H9 (cell line): ENCODE measurements at regions not wholly inside any gene's neighbourhood (a gene's known extent, or its start where the extent isn't known, plus 50 kb on each side); places are given as distances from the start of the nearest gene placed in this dataset.

ENCODE experiments used
- DNase-seq: peaks from one replicate; pipeline ENCODE4 v3.0.0-alpha.2; 2017
- H2AFZ ChIP-seq: one replicate; pipeline ENCODE4 v1.6.1; 2013; ENCODE audit warnings: mild to moderate bottlenecking, low read length, control low read depth, moderate library complexity
- H2AK5ac ChIP-seq: 2 replicates; pipeline ENCODE4 v1.6.1; 2013; ENCODE audit warnings: low read length, control low read depth, mixed read lengths; ENCODE audit not compliant: insufficient read length
- H2BK120ac ChIP-seq: one replicate; pipeline ENCODE4 v1.6.1; 2013; ENCODE audit warnings: low read depth, mild to moderate bottlenecking, low read length, control low read depth, inconsistent platforms; ENCODE audit not compliant: poor library complexity, severe bottlenecking
- H2BK12ac ChIP-seq: 2 replicates; pipeline ENCODE4 v1.6.1; 2013; ENCODE audit warnings: low read length, control low read depth, mixed read lengths, low read depth; ENCODE audit not compliant: insufficient read length
- H2BK15ac ChIP-seq: 2 replicates; pipeline ENCODE4 v1.6.1; 2013; ENCODE audit warnings: low read depth, low read length, control low read depth
- H2BK20ac ChIP-seq: one replicate; pipeline ENCODE4 v1.6.1; 2013; ENCODE audit warnings: low read depth, mild to moderate bottlenecking, low read length, control low read depth, inconsistent platforms; ENCODE audit not compliant: poor library complexity, severe bottlenecking
- H2BK5ac ChIP-seq: 2 replicates; pipeline ENCODE4 v1.6.1; 2013; ENCODE audit warnings: low read length, control low read depth, mixed read lengths; ENCODE audit not compliant: insufficient read length
- H3K14ac ChIP-seq: 2 replicates; pipeline ENCODE4 v1.6.1; 2013; ENCODE audit warnings: low read length, control low read depth; ENCODE audit not compliant: insufficient read depth
- H3K18ac ChIP-seq: 2 replicates; pipeline ENCODE4 v1.6.1; 2013; ENCODE audit warnings: low read depth, mild to moderate bottlenecking, mixed read lengths, low read length, control low read depth; ENCODE audit not compliant: insufficient read length
- H3K23ac ChIP-seq: 2 replicates; pipeline ENCODE4 v1.6.1; 2013; ENCODE audit warnings: low read length, control low read depth, mixed read lengths, low read depth; ENCODE audit not compliant: insufficient read length
- H3K23me2 ChIP-seq: 2 replicates; pipeline ENCODE4 v1.6.1; 2013; ENCODE audit warnings: low read depth, mild to moderate bottlenecking, mixed read lengths, low read length, control low read depth; ENCODE audit not compliant: insufficient read length, poor library complexity, severe bottlenecking
- H3K27ac ChIP-seq: 2 replicates; pipeline ENCODE4 v1.5.1; 2013; ENCODE audit warnings: low read length, control low read depth, mixed read lengths, low read depth; ENCODE audit not compliant: insufficient read length
- H3K27me3 ChIP-seq: 2 replicates; pipeline ENCODE4 v1.6.1; 2013; ENCODE audit warnings: low read length, control low read depth, inconsistent platforms; ENCODE audit not compliant: insufficient read depth
- H3K4ac ChIP-seq: 2 replicates; pipeline ENCODE4 v1.6.1; 2013; ENCODE audit warnings: low read depth, mild to moderate bottlenecking, control low read depth, inconsistent platforms, low read length, moderate library complexity
- H3K4me1 ChIP-seq: 2 replicates; pipeline ENCODE4 v1.6.1; 2013; ENCODE audit warnings: low read length, control low read depth, inconsistent platforms; ENCODE audit not compliant: insufficient read depth
- H3K4me2 ChIP-seq: 2 replicates; pipeline ENCODE4 v1.6.1; 2013; ENCODE audit warnings: low read length, control low read depth, mixed read lengths; ENCODE audit not compliant: insufficient read length, insufficient read depth
- H3K56ac ChIP-seq: 2 replicates; pipeline ENCODE4 v1.6.1; 2013; ENCODE audit warnings: low read depth, mild to moderate bottlenecking, mixed read lengths, low read length, control low read depth; ENCODE audit not compliant: insufficient read length
- H3K79me1 ChIP-seq: 2 replicates; pipeline ENCODE4 v1.6.1; 2013; ENCODE audit warnings: low read depth, mild to moderate bottlenecking, moderate library complexity, low read length, control low read depth, inconsistent platforms; ENCODE audit not compliant: insufficient read depth, poor library complexity, severe bottlenecking
- H3K79me2 ChIP-seq: 2 replicates; pipeline ENCODE4 v1.6.1; 2013; ENCODE audit warnings: low read length, control low read depth, inconsistent platforms; ENCODE audit not compliant: insufficient read depth
- H3K9ac ChIP-seq: 2 replicates; pipeline ENCODE4 v1.6.1; 2013; ENCODE audit warnings: low read length, control low read depth, mixed read lengths; ENCODE audit not compliant: insufficient read length; ENCODE audit errors: extremely low read depth
- H3K9me3 ChIP-seq: one replicate; pipeline ENCODE4 v1.6.1; 2013; ENCODE audit warnings: low read depth, low read length, inconsistent platforms; ENCODE audit not compliant: control insufficient read depth
- H3T11ph ChIP-seq: one replicate; pipeline ENCODE4 v1.6.1; 2013; ENCODE audit warnings: mild to moderate bottlenecking, low read length, control low read depth, inconsistent platforms
- H4K20me1 ChIP-seq: one replicate; pipeline ENCODE4 v1.6.1; 2013; ENCODE audit not compliant: control insufficient read depth, insufficient read length, insufficient read depth
- H4K5ac ChIP-seq: 2 replicates; pipeline ENCODE4 v1.6.1; 2013; ENCODE audit warnings: low read depth, mild to moderate bottlenecking, mixed read lengths, low read length, control low read depth; ENCODE audit not compliant: insufficient read length
- H4K8ac ChIP-seq: replicated peaks from 2 replicates; pipeline ENCODE4 v1.6.1; 2013; ENCODE audit warnings: low read length, control low read depth, mixed read lengths, low read depth; ENCODE audit not compliant: insufficient read length
- H4K91ac ChIP-seq: 2 replicates; pipeline ENCODE4 v1.6.1; 2013; ENCODE audit warnings: low read depth, mild to moderate bottlenecking, moderate library complexity, mixed read lengths, low read length, control low read depth; ENCODE audit not compliant: insufficient read length
- H3K27ac Mint-ChIP-seq, 3 experiments: 2 replicates in 2 of 3; 3 replicates in 1 of 3; pipeline ENCODE4 v1.8.0; 2020 to 2021; ENCODE audit warnings: mixed read lengths in 3 of 3, mild to moderate bottlenecking in 1 of 3, moderate library complexity in 1 of 3
- H3K27me3 Mint-ChIP-seq: 2 replicates; pipeline ENCODE4 v1.8.0; 2021; ENCODE audit warnings: low read depth, mild to moderate bottlenecking, moderate library complexity, mixed read lengths
- H3K36me3 Mint-ChIP-seq, 3 experiments: 2 replicates in 2 of 3; 3 replicates in 1 of 3; pipeline ENCODE4 v1.8.0; 2020 to 2021; ENCODE audit warnings: low read depth in 3 of 3, mixed read lengths in 3 of 3; ENCODE audit not compliant: insufficient read depth in 1 of 3
- H3K4me1 Mint-ChIP-seq, 2 experiments: 2 replicates each; pipeline ENCODE4 v1.8.0; 2020; ENCODE audit warnings: mixed read lengths in 2 of 2
- H3K4me3 Mint-ChIP-seq, 2 experiments: 2 replicates in 1 of 2; 3 replicates in 1 of 2; pipeline ENCODE4 v1.8.0; 2020 to 2021; ENCODE audit warnings: mild to moderate bottlenecking in 2 of 2, mixed read lengths in 2 of 2, moderate library complexity in 1 of 2
- H3K9me3 Mint-ChIP-seq, 2 experiments: 2 replicates in 1 of 2; 3 replicates in 1 of 2; pipeline ENCODE4 v1.8.0; 2020; ENCODE audit warnings: mild to moderate bottlenecking in 2 of 2, mixed read lengths in 2 of 2, moderate library complexity in 1 of 2
- WGBS: extraction: QIAGEN DNeasy Blood & Tissue Kit; methylation state at CpG from one replicate; pipeline ENCODE4 v1.1.7; 2013; ENCODE audit warnings: missing lambda C conversion rate, low lambda C conversion rate, mixed read lengths; ENCODE audit not compliant: insufficient read length; ENCODE audit errors: extremely low coverage; 5-methylcytosine and 5-hydroxymethylcytosine counted together
- TF ChIP-seq, protein P1 (sequence below): fragments of 200-600 bp; sonication (generic); conservative IDR thresholded peaks from 3 replicates; pipeline ENCODE4 v1.8.0; 2021; ENCODE audit warnings: antibody characterized with exemption, mild to moderate bottlenecking

DNA sequence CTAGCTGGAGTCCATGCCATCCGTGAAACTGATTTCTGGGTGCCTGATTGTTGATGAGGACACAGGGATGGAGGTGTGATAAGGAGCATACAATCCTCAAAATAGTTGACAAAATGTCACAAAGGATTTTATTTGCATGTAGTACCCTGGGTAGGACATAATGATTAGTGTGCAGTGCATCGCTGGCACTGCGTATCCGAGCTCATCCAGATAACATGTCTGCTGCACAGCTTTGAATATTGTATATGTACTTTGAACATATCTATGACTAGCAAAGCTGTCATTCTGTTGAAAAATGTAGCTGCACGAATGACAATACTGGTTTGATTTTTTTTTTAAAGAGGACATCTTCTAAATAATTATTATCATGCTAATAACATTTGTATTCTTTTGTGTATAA is 529.7 kb upstream of the FANCL start:
- no peak overlapping the region for H2BK12ac ChIP-seq
- whole genome bisulfite sequencing: no CpG with 5 or more reads among the region's 5 CpGs
- H3K9me3 ChIP-seq: no peaks in the 10 kb centered on the region
- H3K23ac ChIP-seq: no peak overlapping the region
- no peak overlapping the region for H2AK5ac ChIP-seq
- H3K56ac ChIP-seq: no peak overlapping the region
- TF ChIP-seq, protein P1, sequence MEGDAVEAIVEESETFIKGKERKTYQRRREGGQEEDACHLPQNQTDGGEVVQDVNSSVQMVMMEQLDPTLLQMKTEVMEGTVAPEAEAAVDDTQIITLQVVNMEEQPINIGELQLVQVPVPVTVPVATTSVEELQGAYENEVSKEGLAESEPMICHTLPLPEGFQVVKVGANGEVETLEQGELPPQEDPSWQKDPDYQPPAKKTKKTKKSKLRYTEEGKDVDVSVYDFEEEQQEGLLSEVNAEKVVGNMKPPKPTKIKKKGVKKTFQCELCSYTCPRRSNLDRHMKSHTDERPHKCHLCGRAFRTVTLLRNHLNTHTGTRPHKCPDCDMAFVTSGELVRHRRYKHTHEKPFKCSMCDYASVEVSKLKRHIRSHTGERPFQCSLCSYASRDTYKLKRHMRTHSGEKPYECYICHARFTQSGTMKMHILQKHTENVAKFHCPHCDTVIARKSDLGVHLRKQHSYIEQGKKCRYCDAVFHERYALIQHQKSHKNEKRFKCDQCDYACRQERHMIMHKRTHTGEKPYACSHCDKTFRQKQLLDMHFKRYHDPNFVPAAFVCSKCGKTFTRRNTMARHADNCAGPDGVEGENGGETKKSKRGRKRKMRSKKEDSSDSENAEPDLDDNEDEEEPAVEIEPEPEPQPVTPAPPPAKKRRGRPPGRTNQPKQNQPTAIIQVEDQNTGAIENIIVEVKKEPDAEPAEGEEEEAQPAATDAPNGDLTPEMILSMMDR: no peak
- H3K4me1 ChIP-seq: no peaks in the 10 kb centered on the region; the same call in 1 of the 2 replicates
- no peak overlapping the region for H2BK15ac ChIP-seq
- Mint-ChIP-seq H3K9me3 (no peaks in the 10 kb centered on the region), H3K27me3 (no peaks in the 10 kb centered on the region), H3K4me3 (no peak overlapping the region), H3K4me1 (peaks cover 9 to 12% of the 10 kb centered on the region in 2 experiments), H3K27ac (0 out of 7 replicates have a peak overlapping the region, but pooled peaks of 1 of the 3 experiments have one; percentile 10), H3K36me3 (no peaks in the 10 kb centered on the region)
- no peaks in the 10 kb centered on the region for H3K23me2 ChIP-seq
- H3K9ac ChIP-seq: no peak overlapping the region
- H4K20me1 ChIP-seq: no peaks in the 10 kb centered on the region
- no peak overlapping the region for H2AFZ ChIP-seq
- H3K18ac ChIP-seq: no peak overlapping the region
- no peak for DNase-seq
- H4K91ac ChIP-seq: no peak overlapping the region
- no peak overlapping the region for H3K14ac ChIP-seq
- no peak overlapping the region for H4K8ac ChIP-seq
- no peaks in the 10 kb centered on the region for H3K79me2 ChIP-seq
- H2BK20ac ChIP-seq: no peak overlapping the region
- H3K4ac ChIP-seq: no peak overlapping the region
- H2BK120ac ChIP-seq: no peak overlapping the region
- no peak overlapping the region for H3K27ac ChIP-seq
- H3K79me1 ChIP-seq: no peaks in the 10 kb centered on the region
- H4K5ac ChIP-seq: no peak overlapping the region
- no peaks in the 10 kb centered on the region for H3K27me3 ChIP-seq
- no peak overlapping the region for H3K4me2 ChIP-seq
- no peak overlapping the region for H2BK5ac ChIP-seq
- H3T11ph ChIP-seq: no peak overlapping the region
